ENCODE measurements at regions not wholly inside any gene's neighbourhood (a gene's known extent, or its start where the extent isn't known, plus 50 kb on each side); places are given as distances from the start of the nearest gene placed in this dataset.
"Not testable (repeated sequence)": the region's sequence is repeated elsewhere in the genome, so short reads cannot be mapped to it uniquely, and the experiment has no call there.

- no peak for TF ChIP-seq CTCF (IDR thresholded peaks at IDR 0.05; ENCODE audit: borderline replicate concordance, insufficient read depth, low read depth, low read length)
- H3K4me3 ChIP-seq (ENCODE audit: low read depth, low read length) = no peak overlapping the region
These were observed 102.6 kb upstream of the IL12A start for GRCh38 chr3:159886050-159886449.

- H3K4me3 ChIP-seq (ENCODE audit: low read depth, low read length) = not testable (repeated sequence)
These were observed 102.1 kb upstream of the IL12A start for GRCh38 chr3:159886530-159886929.

GRCh38 chr3:159887168-159887567 lies 101.5 kb upstream of the IL12A start:
- H3K4me3 ChIP-seq (ENCODE audit: low read depth, low read length) = no peak overlapping the region
- no peak for TF ChIP-seq CTCF (IDR thresholded peaks at IDR 0.05; ENCODE audit: borderline replicate concordance, insufficient read depth, low read depth, low read length)

GRCh38 chr3:159887911-159888310 lies 100.7 kb upstream of the IL12A start:
- H3K4me3 ChIP-seq (ENCODE audit: low read depth, low read length) = no peak overlapping the region
- TF ChIP-seq CTCF (IDR thresholded peaks at IDR 0.05; ENCODE audit: borderline replicate concordance, insufficient read depth, low read depth, low read length) = no peak

GRCh38 chr3:159892171-159892795 lies 96.4 kb upstream of the IL12A start:
- H3K4me3 ChIP-seq (ENCODE audit: low read depth, low read length) = no peak overlapping the region
- TF ChIP-seq CTCF (IDR thresholded peaks at IDR 0.05; ENCODE audit: borderline replicate concordance, insufficient read depth, low read depth, low read length) = no peak

GRCh38 chr3:159892801-159893200 lies 95.8 kb upstream of the IL12A start:
- no peak for TF ChIP-seq CTCF (IDR thresholded peaks at IDR 0.05; ENCODE audit: borderline replicate concordance, insufficient read depth, low read depth, low read length)
- no peak overlapping the region for H3K4me3 ChIP-seq (ENCODE audit: low read depth, low read length)

- no peak overlapping the region for H3K4me3 ChIP-seq (ENCODE audit: low read depth, low read length)
- no peak for TF ChIP-seq CTCF (IDR thresholded peaks at IDR 0.05; ENCODE audit: borderline replicate concordance, insufficient read depth, low read depth, low read length)
These were observed 94.2 kb upstream of the IL12A start for GRCh38 chr3:159894386-159894785.

- TF ChIP-seq CTCF (IDR thresholded peaks at IDR 0.05; ENCODE audit: borderline replicate concordance, insufficient read depth, low read depth, low read length) = no peak
These were observed 93.2 kb upstream of the IL12A start for GRCh38 chr3:159895430-159895829.

More at GRCh38 chr3:159895430-159895829, 93.2 kb upstream of the IL12A start:
- no peak overlapping the region for H3K4me3 ChIP-seq (ENCODE audit: low read depth, low read length)
